ENCODE measurements at regions not wholly inside any gene's neighbourhood (a gene's known extent, or its start where the extent isn't known, plus 50 kb on each side); places are given as distances from the start of the nearest gene placed in this dataset.

- TF ChIP-seq ZBTB33 (IDR thresholded peaks at IDR 0.05; ENCODE audit: extremely low read depth, insufficient replicate concordance, low read length) (no peak), RAD21 (IDR thresholded peaks at IDR 0.05; ENCODE audit: low read depth) (no peak)
These were observed 515.6 kb downstream of the CCDC171 start (continued) for GRCh38 chr9:16068476-16068875.

GRCh38 chr9:16069249-16069648, 516.4 kb downstream of the CCDC171 start:
- no TSS peak for BruUV-seq (replicated peaks)
- Histone ChIP-seq H2AFZ (ENCODE audit: low read depth, low read length, poor library complexity, severe bottlenecking) (no peak overlapping the region), H4K20me1 (ENCODE audit: insufficient read depth) (no peaks in the 10 kb centered on the region), H3K4me2 (ENCODE audit: low read length) (no peak overlapping the region), H3K79me2 (ENCODE audit: insufficient read depth, low read length) (no peaks in the 10 kb centered on the region), H3K36me3 (ENCODE audit: control insufficient read depth in 1 of 2, insufficient read depth in 2 of 2, low read length in 2 of 2) (no peaks in the 10 kb centered on the region), H3K9me3 (ENCODE audit: control insufficient read depth in 1 of 2, insufficient read depth in 1 of 2, low read depth in 1 of 2, low read length in 2 of 2) (no peaks in the 10 kb centered on the region), H3K9ac (ENCODE audit: low read length) (no peak overlapping the region), H3K27me3 (ENCODE audit: insufficient read depth, low read length) (no peaks in the 10 kb centered on the region), H3K4me3 (replicated peaks in 1 of 2; ENCODE audit: low read depth in 1 of 2, low read length in 2 of 2) (no peak overlapping the region), H3K9me2 (ENCODE audit: insufficient read depth) (no peaks in the 10 kb centered on the region), H3K4me1 (ENCODE audit: control insufficient read depth in 1 of 2, insufficient read depth in 2 of 2, low read length in 2 of 2) (no peaks in the 10 kb centered on the region), H3K27ac (ENCODE audit: low read depth, low read length) (no peak overlapping the region)
- TF ChIP-seq ATF3 (IDR thresholded peaks at IDR 0.05) (no peak), ELF1 (IDR thresholded peaks at IDR 0.05; ENCODE audit: borderline replicate concordance, low read depth) (no peak), ZFX (IDR thresholded peaks at IDR 0.05) (no peak), JUND (IDR thresholded peaks at IDR 0.05) (no peak), CTCF (IDR thresholded peaks at IDR 0.05 in 2 of 3, conservative IDR thresholded peaks at IDR 0.05 in 1 of 3; ENCODE audit: borderline replicate concordance in 1 of 3, insufficient read depth in 1 of 3, low read depth in 2 of 3, low read length in 2 of 3) (no peak), REST (IDR thresholded peaks at IDR 0.05; ENCODE audit: low read depth) (no peak), SP1 (IDR thresholded peaks at IDR 0.05; ENCODE audit: low read depth) (no peak), EGR1 (IDR thresholded peaks at IDR 0.05; ENCODE audit: low read depth) (no peak), SIN3A (IDR thresholded peaks at IDR 0.05; ENCODE audit: low read depth) (no peak), FOSL1 (IDR thresholded peaks at IDR 0.05; ENCODE audit: low read depth) (no peak), ZNF274 (IDR thresholded peaks at IDR 0.05; ENCODE audit: low read depth, low read length) (no peak), CBX3 (IDR thresholded peaks at IDR 0.05; ENCODE audit: low read depth) (no peak)
- CTCF ChIA-PET, result no interaction called here
- POLR2A ChIA-PET, result no interaction called here
- RAD21 ChIA-PET (ENCODE audit: low non-redundant PET in 1 of 2, low total read pairs in 2 of 2, uncharacterized antibody in 2 of 2, unreplicated experiment in 2 of 2), result no interaction called here
- DNase-seq (ENCODE audit: low read depth, low spot score) (no peak), ATAC-seq (no peak)
- intact Hi-C loops (cut with micrococcal nuclease), result no loop called here
